Liver (tissue), 8 donors: ENCODE measurements at regions not wholly inside any gene's neighbourhood (a gene's known extent, or its start where the extent isn't known, plus 50 kb on each side); places are given as distances from the start of the nearest gene placed in this dataset.

Experiments used
- DNase-seq: peaks from one replicate; pipeline ENCODE4 v3.0.0-alpha.2; 2017; ENCODE audit warnings: low spot score
- H3K27ac ChIP-seq, 2 donors: one replicate each; pipeline ENCODE4 v1.7.0; 2013; ENCODE audit warnings: inconsistent platforms in 2 of 2, low read length in 2 of 2, control low read depth in 1 of 2, low read depth in 1 of 2, mild to moderate bottlenecking in 1 of 2
- H3K27me3 ChIP-seq, 4 donors: one replicate each; pipeline versions ENCODE4 v1.6.1 to v1.7.0; 2013; ENCODE audit warnings: low read length in 3 of 4, inconsistent platforms in 1 of 4, mild to moderate bottlenecking in 1 of 4, moderate library complexity in 1 of 4; ENCODE audit not compliant: control insufficient read depth in 4 of 4, insufficient read depth in 4 of 4
- H3K36me3 ChIP-seq, 4 donors: one replicate each; pipeline versions ENCODE4 v1.6.1 to v1.7.0; 2013; ENCODE audit warnings: low read length in 3 of 4, mild to moderate bottlenecking in 3 of 4, low read depth in 1 of 4, moderate library complexity in 1 of 4; ENCODE audit not compliant: control insufficient read depth in 4 of 4, insufficient read depth in 3 of 4
- H3K4me1 ChIP-seq, 4 donors: one replicate each; pipeline versions ENCODE4 v1.6.1 to v1.7.0; 2013; ENCODE audit warnings: low read length in 3 of 4, mild to moderate bottlenecking in 3 of 4, moderate library complexity in 1 of 4; ENCODE audit not compliant: control insufficient read depth in 4 of 4, insufficient read depth in 4 of 4
- H3K4me3 ChIP-seq, 3 donors: one replicate each; pipeline versions ENCODE4 v1.6.1 to v1.7.0; 2013; ENCODE audit warnings: low read length in 3 of 3, control low read depth in 1 of 3, low read depth in 1 of 3, mild to moderate bottlenecking in 1 of 3
- H3K9ac ChIP-seq, 2 donors: one replicate each; pipeline ENCODE4 v1.7.0; 2013; ENCODE audit warnings: low read length in 2 of 2, mild to moderate bottlenecking in 2 of 2, moderate library complexity in 2 of 2, control low read depth in 1 of 2, low read depth in 1 of 2
- H3K9me3 ChIP-seq, 4 donors: one replicate each; pipeline versions ENCODE4 v1.6.1 to v1.7.0; 2013; ENCODE audit warnings: low read length in 3 of 4; ENCODE audit not compliant: control insufficient read depth in 4 of 4
- FOXA1 ChIP-seq: IDR thresholded peaks from 2 replicates; pipeline ENCODE4 v1.6.1; 2016; ENCODE audit warnings: antibody characterized with exemption
- RAD21 ChIP-seq, 2 donors: IDR thresholded peaks; 2 replicates each; pipeline ENCODE4 v1.6.1; 2016; ENCODE audit warnings: antibody characterized with exemption in 2 of 2, mild to moderate bottlenecking in 2 of 2
- SP1 ChIP-seq: IDR thresholded peaks from 2 replicates; pipeline ENCODE4 v1.6.1; 2018; ENCODE audit warnings: antibody characterized with exemption, mild to moderate bottlenecking
- TAF1 ChIP-seq: conservative IDR thresholded peaks from 2 replicates; pipeline ENCODE4 v1.6.1; 2016; ENCODE audit warnings: antibody characterized with exemption, mild to moderate bottlenecking
- YY1 ChIP-seq: IDR thresholded peaks from 2 replicates; pipeline ENCODE4 v1.6.1; 2016; ENCODE audit warnings: antibody characterized with exemption, mild to moderate bottlenecking
- WGBS: extraction: QIAGEN DNeasy Blood & Tissue Kit; methylation state at CpG from one replicate; pipeline ENCODE4 v1.1.7; 2013; 5-methylcytosine and 5-hydroxymethylcytosine counted together
- TF ChIP-seq, protein P1 (sequence below): fragments of 150-350 bp; IDR thresholded peaks from 2 replicates; pipeline ENCODE4 v1.5.1; 2017; ENCODE audit warnings: improper control_type of control experiment, low read depth, low read length; ENCODE audit not compliant: missing input control
- TF ChIP-seq, protein P2 (sequence below): IDR thresholded peaks from 2 replicates; pipeline ENCODE4 v1.6.1; 2016; ENCODE audit warnings: antibody characterized with exemption
- TF ChIP-seq, protein P3 (sequence below): IDR thresholded peaks from 2 replicates; pipeline ENCODE4 v1.6.1; 2016; ENCODE audit warnings: antibody characterized with exemption
- TF ChIP-seq, protein P4 (sequence below): IDR thresholded peaks from 2 replicates; pipeline ENCODE4 v1.6.1; 2016; ENCODE audit warnings: antibody characterized with exemption
- donor health status: healthy.
- donor health status: healthy.
- donor health status: healthy.
- donor health status: healthy.
- donor health status: healthy.

DNA sequence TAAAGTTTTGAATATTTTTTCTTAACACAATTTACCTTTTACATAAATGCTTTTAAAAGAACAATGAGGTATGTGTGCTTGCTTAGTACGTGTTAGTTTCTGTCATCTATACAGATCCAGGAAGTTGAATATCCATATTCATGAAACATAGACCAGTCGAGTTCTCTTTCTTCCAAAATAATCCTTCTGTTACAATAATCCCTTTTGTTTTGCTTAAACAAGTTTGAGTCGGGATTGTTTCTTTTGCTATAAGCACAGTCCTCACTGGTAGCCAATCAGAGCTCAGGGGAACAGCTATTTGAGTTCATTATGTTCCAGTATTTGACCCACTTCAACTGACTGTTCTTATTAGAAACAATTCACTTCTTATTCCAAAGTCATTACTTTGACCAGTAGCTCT, 214.7 kb upstream of the FLRT2 start:
- no peaks in the 10 kb centered on the region for H3K9me3 ChIP-seq
- no peak overlapping the region for H3K9ac ChIP-seq
- H3K27ac ChIP-seq: no peak overlapping the region
- no peaks in the 10 kb centered on the region for H3K4me1 ChIP-seq
- WGBS: 61% methylated on average over 3 of the region's 3 CpGs
- no peak overlapping the region for H3K4me3 ChIP-seq
- DNase-seq: no peak
- TF ChIP-seq, protein P1, sequence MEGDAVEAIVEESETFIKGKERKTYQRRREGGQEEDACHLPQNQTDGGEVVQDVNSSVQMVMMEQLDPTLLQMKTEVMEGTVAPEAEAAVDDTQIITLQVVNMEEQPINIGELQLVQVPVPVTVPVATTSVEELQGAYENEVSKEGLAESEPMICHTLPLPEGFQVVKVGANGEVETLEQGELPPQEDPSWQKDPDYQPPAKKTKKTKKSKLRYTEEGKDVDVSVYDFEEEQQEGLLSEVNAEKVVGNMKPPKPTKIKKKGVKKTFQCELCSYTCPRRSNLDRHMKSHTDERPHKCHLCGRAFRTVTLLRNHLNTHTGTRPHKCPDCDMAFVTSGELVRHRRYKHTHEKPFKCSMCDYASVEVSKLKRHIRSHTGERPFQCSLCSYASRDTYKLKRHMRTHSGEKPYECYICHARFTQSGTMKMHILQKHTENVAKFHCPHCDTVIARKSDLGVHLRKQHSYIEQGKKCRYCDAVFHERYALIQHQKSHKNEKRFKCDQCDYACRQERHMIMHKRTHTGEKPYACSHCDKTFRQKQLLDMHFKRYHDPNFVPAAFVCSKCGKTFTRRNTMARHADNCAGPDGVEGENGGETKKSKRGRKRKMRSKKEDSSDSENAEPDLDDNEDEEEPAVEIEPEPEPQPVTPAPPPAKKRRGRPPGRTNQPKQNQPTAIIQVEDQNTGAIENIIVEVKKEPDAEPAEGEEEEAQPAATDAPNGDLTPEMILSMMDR: no peak
- no peak for TF ChIP-seq SP1
- TF ChIP-seq, protein P2, sequence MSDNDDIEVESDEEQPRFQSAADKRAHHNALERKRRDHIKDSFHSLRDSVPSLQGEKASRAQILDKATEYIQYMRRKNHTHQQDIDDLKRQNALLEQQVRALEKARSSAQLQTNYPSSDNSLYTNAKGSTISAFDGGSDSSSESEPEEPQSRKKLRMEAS: no peak
- TF ChIP-seq TAF1: no peak
- H3K36me3 ChIP-seq: no peaks in the 10 kb centered on the region
- H3K27me3 ChIP-seq: no peaks in the 10 kb centered on the region

DNA sequence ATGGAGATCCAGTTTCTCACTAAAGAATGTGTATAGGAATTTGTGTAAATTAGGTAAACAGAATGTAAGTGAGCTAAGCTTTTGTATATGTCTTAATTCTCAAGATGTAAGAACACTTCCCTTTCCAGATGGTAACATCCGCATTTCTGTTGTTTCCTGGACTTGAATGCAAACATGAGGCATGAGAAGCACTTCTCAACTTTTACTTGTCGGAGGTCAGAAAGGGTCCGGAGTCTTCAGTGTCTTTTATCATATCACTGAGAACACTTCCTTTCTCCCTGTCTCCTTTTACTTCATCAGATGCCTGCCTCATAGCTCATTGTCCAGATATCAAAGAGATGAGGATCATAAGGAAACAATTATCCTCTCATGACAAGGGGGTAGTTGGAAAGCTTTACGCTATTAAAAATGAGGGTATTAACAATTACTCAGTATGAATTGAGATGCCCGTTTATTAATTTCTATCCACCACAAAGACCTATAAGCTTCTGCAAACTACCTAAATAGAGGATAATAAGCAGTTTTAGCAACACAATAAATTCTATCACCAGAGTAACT, 214.1 kb upstream of the FLRT2 start:
- H3K4me1 ChIP-seq: no peaks in the 10 kb centered on the region
- no peak overlapping the region for H3K9ac ChIP-seq
- no peaks in the 10 kb centered on the region for H3K36me3 ChIP-seq
- no peak for DNase-seq
- H3K4me3 ChIP-seq: no peak overlapping the region
- no peak for TF ChIP-seq RAD21 (IDR thresholded peaks at IDR 0.05)
- no peak overlapping the region for H3K27ac ChIP-seq
- H3K9me3 ChIP-seq: no peaks in the 10 kb centered on the region
- H3K27me3 ChIP-seq: no peaks in the 10 kb centered on the region
- 74% methylated on average over 5 of the region's 5 CpGs for WGBS

DNA sequence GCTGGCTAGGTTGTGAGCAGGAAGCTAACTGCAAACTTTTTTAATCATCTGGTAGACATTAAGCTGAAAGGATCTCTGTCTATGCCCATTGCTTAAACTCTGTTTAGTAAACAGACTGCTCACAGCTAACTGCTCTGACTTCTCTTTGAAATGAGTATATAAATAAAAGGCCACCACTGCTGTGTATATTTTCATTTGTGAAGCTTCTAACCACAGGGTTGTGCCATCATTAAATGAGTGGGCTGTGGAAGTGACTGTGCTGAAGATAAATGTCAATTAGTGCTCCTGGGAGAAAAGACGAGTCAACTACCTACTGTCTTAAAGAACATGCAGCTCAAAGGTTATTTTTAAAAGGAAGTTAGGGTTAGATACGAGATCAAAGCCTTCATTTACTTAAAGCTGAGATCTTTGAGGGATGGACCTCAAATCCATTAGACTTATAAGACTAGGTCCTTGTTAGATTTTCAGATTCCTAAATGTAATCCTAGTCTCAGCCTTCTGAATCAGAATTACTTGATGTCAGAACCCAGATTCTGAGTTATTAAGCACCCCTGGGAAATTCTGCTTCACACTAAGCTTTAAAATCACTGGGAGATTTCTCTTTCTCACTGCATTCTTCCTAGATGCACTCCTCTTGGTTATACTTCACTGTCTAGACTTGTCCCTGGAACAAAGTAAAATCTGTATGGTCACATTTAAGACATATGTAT, 213.1 kb upstream of the FLRT2 start:
- no peak overlapping the region for H3K27ac ChIP-seq
- no peak overlapping the region for H3K4me3 ChIP-seq
- no peaks in the 10 kb centered on the region for H3K36me3 ChIP-seq
- H3K9me3 ChIP-seq: no peaks in the 10 kb centered on the region
- WGBS: 45% methylated on average over 2 of the region's 2 CpGs
- H3K4me1 ChIP-seq: no peaks in the 10 kb centered on the region
- H3K27me3 ChIP-seq: no peaks in the 10 kb centered on the region
- DNase-seq: no peak
- no peak overlapping the region for H3K9ac ChIP-seq
- TF ChIP-seq, protein P1: no peak
- TF ChIP-seq, protein P3, sequence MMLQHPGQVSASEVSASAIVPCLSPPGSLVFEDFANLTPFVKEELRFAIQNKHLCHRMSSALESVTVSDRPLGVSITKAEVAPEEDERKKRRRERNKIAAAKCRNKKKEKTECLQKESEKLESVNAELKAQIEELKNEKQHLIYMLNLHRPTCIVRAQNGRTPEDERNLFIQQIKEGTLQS: no peak
- TF ChIP-seq, protein P4, sequence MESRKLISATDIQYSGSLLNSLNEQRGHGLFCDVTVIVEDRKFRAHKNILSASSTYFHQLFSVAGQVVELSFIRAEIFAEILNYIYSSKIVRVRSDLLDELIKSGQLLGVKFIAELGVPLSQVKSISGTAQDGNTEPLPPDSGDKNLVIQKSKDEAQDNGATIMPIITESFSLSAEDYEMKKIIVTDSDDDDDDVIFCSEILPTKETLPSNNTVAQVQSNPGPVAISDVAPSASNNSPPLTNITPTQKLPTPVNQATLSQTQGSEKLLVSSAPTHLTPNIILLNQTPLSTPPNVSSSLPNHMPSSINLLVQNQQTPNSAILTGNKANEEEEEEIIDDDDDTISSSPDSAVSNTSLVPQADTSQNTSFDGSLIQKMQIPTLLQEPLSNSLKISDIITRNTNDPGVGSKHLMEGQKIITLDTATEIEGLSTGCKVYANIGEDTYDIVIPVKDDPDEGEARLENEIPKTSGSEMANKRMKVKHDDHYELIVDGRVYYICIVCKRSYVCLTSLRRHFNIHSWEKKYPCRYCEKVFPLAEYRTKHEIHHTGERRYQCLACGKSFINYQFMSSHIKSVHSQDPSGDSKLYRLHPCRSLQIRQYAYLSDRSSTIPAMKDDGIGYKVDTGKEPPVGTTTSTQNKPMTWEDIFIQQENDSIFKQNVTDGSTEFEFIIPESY: no peak
- TF ChIP-seq FOXA1: no peak
- TF ChIP-seq SP1: no peak
- TF ChIP-seq YY1: no peak
- no peak for TF ChIP-seq TAF1
